Parathyroid adenoma (tissue), 2 donors: ENCODE measurements at regions not wholly inside any gene's neighbourhood (a gene's known extent, or its start where the extent isn't known, plus 50 kb on each side); places are given as distances from the start of the nearest gene placed in this dataset.

Source experiments
- H2AFZ ChIP-seq: fragments of 300-600 bp; sonication (generic); one replicate; pipeline ENCODE4 v1.7.0; 2017; ENCODE audit warnings: antibody characterized with exemption, mild to moderate bottlenecking
- H3K27ac ChIP-seq: fragments of 300-600 bp; sonication (generic); one replicate; pipeline ENCODE4 v1.7.0; 2017
- H3K27me3 ChIP-seq: fragments of 300-600 bp; sonication (generic); one replicate; pipeline ENCODE4 v1.7.0; 2017; ENCODE audit warnings: low read length; ENCODE audit not compliant: control insufficient read depth, insufficient read depth
- H3K36me3 ChIP-seq: fragments of 300-600 bp; sonication (generic); one replicate; pipeline ENCODE4 v1.7.0; 2017; ENCODE audit warnings: low read length; ENCODE audit not compliant: control insufficient read depth, insufficient read depth
- H3K4me1 ChIP-seq: fragments of 300-600 bp; sonication (generic); one replicate; pipeline ENCODE4 v1.7.0; 2017; ENCODE audit warnings: control low read depth
- H3K4me2 ChIP-seq: fragments of 300-600 bp; sonication (generic); one replicate; pipeline ENCODE4 v1.7.0; 2017; ENCODE audit warnings: low read length
- H3K4me3 ChIP-seq: fragments of 300-600 bp; sonication (generic); one replicate; pipeline ENCODE4 v1.7.0; 2017; ENCODE audit warnings: low read depth, low read length
- H3K79me2 ChIP-seq: fragments of 300-600 bp; sonication (generic); one replicate; pipeline ENCODE4 v1.7.0; 2017; ENCODE audit warnings: control low read depth
- H3K9ac ChIP-seq: fragments of 300-600 bp; sonication (generic); one replicate; pipeline ENCODE4 v1.7.0; 2017; ENCODE audit warnings: mild to moderate bottlenecking
- H3K9me3 ChIP-seq: fragments of 300-600 bp; sonication (generic); one replicate; pipeline ENCODE4 v1.7.0; 2017; ENCODE audit warnings: low read length; ENCODE audit not compliant: control insufficient read depth
- CTCF ChIP-seq: fragments of 300-600 bp; sonication (generic); IDR thresholded peaks from one replicate; pipeline ENCODE4 v1.7.0; 2017; ENCODE audit warnings: antibody characterized with exemption, mild to moderate bottlenecking
- donor health status: primary hyperparathyroidism.

GRCh38 chr2:2573205-2573604, 242.1 kb upstream of the MYT1L start:
- H3K27ac ChIP-seq, result no peak overlapping the region
- no peaks in the 10 kb centered on the region for H3K79me2 ChIP-seq
- H3K4me2 ChIP-seq, result no peak overlapping the region
- H3K9me3 ChIP-seq, result no peaks in the 10 kb centered on the region
- H3K9ac ChIP-seq, result no peak overlapping the region
- H3K36me3 ChIP-seq, result no peaks in the 10 kb centered on the region
- peaks cover 4% of the 10 kb centered on the region for H3K4me1 ChIP-seq
- H2AFZ ChIP-seq, result no peak overlapping the region
- no peak overlapping the region for H3K4me3 ChIP-seq
- no peak for TF ChIP-seq CTCF
- H3K27me3 ChIP-seq, result no peaks in the 10 kb centered on the region

GRCh38 chr2:2572393-2573204, 241.5 kb upstream of the MYT1L start:
- Histone ChIP-seq H3K4me2 (no peak overlapping the region), H3K27me3 (no peaks in the 10 kb centered on the region), H3K4me3 (no peak overlapping the region), H3K79me2 (no peaks in the 10 kb centered on the region), H2AFZ (no peak overlapping the region), H3K9me3 (no peaks in the 10 kb centered on the region), H3K4me1 (peaks cover 4% of the 10 kb centered on the region), H3K36me3 (no peaks in the 10 kb centered on the region), H3K27ac (no peak overlapping the region), H3K9ac (no peak overlapping the region)
- TF ChIP-seq CTCF, result no peak

- no peak for TF ChIP-seq CTCF
- no peak overlapping the region for H3K9ac ChIP-seq
- no peaks in the 10 kb centered on the region for H3K9me3 ChIP-seq
- peaks cover 4% of the 10 kb centered on the region for H3K4me1 ChIP-seq
- no peak overlapping the region for H3K4me2 ChIP-seq
- H3K27ac ChIP-seq, result no peak overlapping the region
- no peaks in the 10 kb centered on the region for H3K79me2 ChIP-seq
- H3K36me3 ChIP-seq, result no peaks in the 10 kb centered on the region
- H3K27me3 ChIP-seq, result no peaks in the 10 kb centered on the region
- no peak overlapping the region for H3K4me3 ChIP-seq
- no peak overlapping the region for H2AFZ ChIP-seq
Observed at GRCh38 chr2:2571301-2572150, 240.5 kb upstream of the MYT1L start.

- Histone ChIP-seq H2AFZ (no peak overlapping the region), H3K4me1 (peaks cover 4% of the 10 kb centered on the region)
- TF ChIP-seq CTCF, result no peak
Observed at GRCh38 chr2:2570871-2571270, 239.8 kb upstream of the MYT1L start.

More at GRCh38 chr2:2570871-2571270, 239.8 kb upstream of the MYT1L start:
- no peaks in the 10 kb centered on the region for H3K27me3 ChIP-seq
- no peak overlapping the region for H3K27ac ChIP-seq
- no peak overlapping the region for H3K4me3 ChIP-seq
- H3K9ac ChIP-seq, result no peak overlapping the region
- no peaks in the 10 kb centered on the region for H3K36me3 ChIP-seq
- no peaks in the 10 kb centered on the region for H3K9me3 ChIP-seq
- no peaks in the 10 kb centered on the region for H3K79me2 ChIP-seq
- no peak overlapping the region for H3K4me2 ChIP-seq
